ENCODE measurements at regions not wholly inside any gene's neighbourhood (a gene's known extent, or its start where the extent isn't known, plus 50 kb on each side); places are given as distances from the start of the nearest gene placed in this dataset.

GRCh38 chr5:39570403-39571027, 145.7 kb upstream of the DAB2 start:
- peak; percentile 10 for DNase-seq (ENCODE audit: extremely low spot score)
- ChIA-PET CTCF (interaction anchor here (0.9 to 1.2 kb wide), 3 partner anchors 22 to 354 kb away, joined by 3 to 4 read pairs (median 3); no protein-coding TSS in a partner anchor), POLR2A (no interaction called here)

GRCh38 chr5:39569857-39570256, 145.1 kb upstream of the DAB2 start:
- CTCF ChIA-PET: no interaction called here
- POLR2A ChIA-PET: no interaction called here
- TF ChIP-seq ZNF384 (IDR thresholded peaks at IDR 0.05) (no peak), ELF4 (IDR thresholded peaks at IDR 0.05) (no peak), BHLHE40 (IDR thresholded peaks at IDR 0.05; ENCODE audit: borderline replicate concordance) (no peak), L3MBTL2 (conservative IDR thresholded peaks at IDR 0.05) (no peak)
- DNase-seq (ENCODE audit: extremely low spot score): no peak

More at GRCh38 chr5:39570403-39571027, 145.7 kb upstream of the DAB2 start:
- TF ChIP-seq SP1 (IDR thresholded peaks at IDR 0.05) (no peak), TARDBP (IDR thresholded peaks at IDR 0.05) (no peak), ELF4 (IDR thresholded peaks at IDR 0.05) (no peak), ZNF384 (IDR thresholded peaks at IDR 0.05) (no peak), FOXA1 (IDR thresholded peaks at IDR 0.05) (no peak), NFRKB (IDR thresholded peaks at IDR 0.05) (no peak)

DNA sequence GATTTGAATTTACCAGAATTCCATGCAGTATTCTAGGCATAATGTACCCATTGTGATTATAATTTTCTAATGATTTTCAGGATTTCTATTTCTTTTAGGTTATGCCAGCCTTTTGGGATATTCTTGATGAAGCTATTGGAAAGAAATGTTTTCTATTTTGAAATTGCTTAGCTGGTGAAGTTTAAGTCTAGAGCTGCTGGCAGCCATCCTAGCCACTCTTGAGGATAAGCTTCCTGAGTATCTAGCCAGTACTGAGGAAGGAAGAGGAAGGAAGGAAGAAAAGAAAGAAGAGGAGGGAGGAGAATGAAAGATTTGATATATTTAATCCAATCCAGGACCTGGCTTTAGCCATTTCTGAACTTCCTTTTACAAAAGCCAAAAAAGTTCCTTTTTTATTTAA, 142.1 kb upstream of the DAB2 start:
- no peak for DNase-seq (ENCODE audit: extremely low spot score)
- ChIA-PET POLR2A (no interaction called here), CTCF (no interaction called here)

GRCh38 chr5:39566029-39566428, 141.2 kb upstream of the DAB2 start:
- POLR2A ChIA-PET: no interaction called here
- CTCF ChIA-PET: no interaction called here
- DNase-seq (ENCODE audit: extremely low spot score): no peak
- TF ChIP-seq ELF4 (IDR thresholded peaks at IDR 0.05) (no peak), CTBP1 (IDR thresholded peaks at IDR 0.05; ENCODE audit: borderline replicate concordance) (no peak), FOXA1 (IDR thresholded peaks at IDR 0.05) (no peak), ZNF384 (IDR thresholded peaks at IDR 0.05) (no peak), BHLHE40 (IDR thresholded peaks at IDR 0.05; ENCODE audit: borderline replicate concordance) (no peak)
- TF ChIP-seq, protein P1, sequence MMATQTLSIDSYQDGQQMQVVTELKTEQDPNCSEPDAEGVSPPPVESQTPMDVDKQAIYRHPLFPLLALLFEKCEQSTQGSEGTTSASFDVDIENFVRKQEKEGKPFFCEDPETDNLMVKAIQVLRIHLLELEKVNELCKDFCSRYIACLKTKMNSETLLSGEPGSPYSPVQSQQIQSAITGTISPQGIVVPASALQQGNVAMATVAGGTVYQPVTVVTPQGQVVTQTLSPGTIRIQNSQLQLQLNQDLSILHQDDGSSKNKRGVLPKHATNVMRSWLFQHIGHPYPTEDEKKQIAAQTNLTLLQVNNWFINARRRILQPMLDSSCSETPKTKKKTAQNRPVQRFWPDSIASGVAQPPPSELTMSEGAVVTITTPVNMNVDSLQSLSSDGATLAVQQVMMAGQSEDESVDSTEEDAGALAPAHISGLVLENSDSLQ (IDR thresholded peaks at IDR 0.05): no peak

More for the DNA sequence above, 142.1 kb upstream of the DAB2 start:
- no peak for TF ChIP-seq BHLHE40 (IDR thresholded peaks at IDR 0.05; ENCODE audit: borderline replicate concordance)
- TF ChIP-seq FOXM1 (IDR thresholded peaks at IDR 0.05; ENCODE audit: borderline replicate concordance): no peak
- no peak for TF ChIP-seq L3MBTL2 (conservative IDR thresholded peaks at IDR 0.05)
- TF ChIP-seq, protein P1 (IDR thresholded peaks at IDR 0.05): no peak
- no peak for TF ChIP-seq ZNF384 (IDR thresholded peaks at IDR 0.05)
- no peak for TF ChIP-seq SP1 (IDR thresholded peaks at IDR 0.05)
- TF ChIP-seq SUZ12 (IDR thresholded peaks at IDR 0.05): no peak
- no peak for TF ChIP-seq CTBP1 (IDR thresholded peaks at IDR 0.05; ENCODE audit: borderline replicate concordance)
- no peak for TF ChIP-seq NFRKB (IDR thresholded peaks at IDR 0.05)
- TF ChIP-seq FOXK2 (IDR thresholded peaks at IDR 0.05): no peak
- TF ChIP-seq LEF1 (IDR thresholded peaks at IDR 0.05; ENCODE audit: borderline replicate concordance): no peak

GRCh38 chr5:39561421-39561820, 136.6 kb upstream of the DAB2 start:
- POLR2A ChIA-PET: no interaction called here
- CTCF ChIA-PET: interaction anchor here (0.6 kb wide), 1 partner anchor 14 kb away, joined by 3 read pairs; no protein-coding TSS in a partner anchor
- DNase-seq (ENCODE audit: extremely low spot score): no peak
- TF ChIP-seq ELF4 (IDR thresholded peaks at IDR 0.05): no peak
- TF ChIP-seq ARNT (IDR thresholded peaks at IDR 0.05): no peak
- no peak for TF ChIP-seq BHLHE40 (IDR thresholded peaks at IDR 0.05; ENCODE audit: borderline replicate concordance)
- TF ChIP-seq, protein P1 (IDR thresholded peaks at IDR 0.05): no peak
- TF ChIP-seq SP1 (IDR thresholded peaks at IDR 0.05): no peak
- TF ChIP-seq L3MBTL2 (conservative IDR thresholded peaks at IDR 0.05): no peak
- no peak for TF ChIP-seq LEF1 (IDR thresholded peaks at IDR 0.05; ENCODE audit: borderline replicate concordance)
- TF ChIP-seq HDGF (IDR thresholded peaks at IDR 0.05; ENCODE audit: borderline replicate concordance): no peak
- TF ChIP-seq FOXA1 (IDR thresholded peaks at IDR 0.05): no peak
- TF ChIP-seq ZNF384 (IDR thresholded peaks at IDR 0.05): no peak

DNA sequence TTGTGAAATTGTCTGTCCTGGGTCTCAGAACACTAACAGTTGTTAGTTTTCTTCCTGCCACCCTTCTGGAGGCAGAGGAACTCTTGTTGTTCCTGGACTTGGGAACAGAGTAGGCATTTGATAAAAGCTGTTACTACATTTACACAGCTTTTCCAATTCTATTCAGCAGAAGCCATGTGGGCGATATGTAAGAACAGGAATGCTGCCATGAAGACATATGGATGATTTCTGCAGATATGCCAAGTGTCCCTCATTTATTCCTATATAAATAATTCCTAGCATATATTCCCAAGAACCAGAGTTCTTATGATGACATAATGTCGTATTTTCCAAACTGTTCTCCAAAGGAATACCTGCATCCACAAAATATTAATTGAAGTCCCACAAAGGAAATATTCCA, 135.9 kb upstream of the DAB2 start:
- CTCF ChIA-PET: no interaction called here
- POLR2A ChIA-PET: no interaction called here
- no peak for TF ChIP-seq SUZ12 (IDR thresholded peaks at IDR 0.05)
- TF ChIP-seq, protein P1 (IDR thresholded peaks at IDR 0.05): no peak
- no peak for TF ChIP-seq LEF1 (IDR thresholded peaks at IDR 0.05; ENCODE audit: borderline replicate concordance)
- no peak for TF ChIP-seq ARNT (IDR thresholded peaks at IDR 0.05)
- DNase-seq (ENCODE audit: extremely low spot score): no peak

GRCh38 chr5:39559923-39560322, 135.1 kb upstream of the DAB2 start:
- no peak for DNase-seq (ENCODE audit: extremely low spot score)
- ChIA-PET CTCF (no interaction called here), POLR2A (no interaction called here)
- TF ChIP-seq LEF1 (IDR thresholded peaks at IDR 0.05; ENCODE audit: borderline replicate concordance) (no peak), CTBP1 (IDR thresholded peaks at IDR 0.05; ENCODE audit: borderline replicate concordance) (no peak), FOXK2 (IDR thresholded peaks at IDR 0.05) (no peak), ELF4 (IDR thresholded peaks at IDR 0.05) (no peak), SUZ12 (IDR thresholded peaks at IDR 0.05) (no peak), SP1 (IDR thresholded peaks at IDR 0.05) (no peak), NFRKB (IDR thresholded peaks at IDR 0.05) (no peak), FOXM1 (IDR thresholded peaks at IDR 0.05; ENCODE audit: borderline replicate concordance) (no peak), ZNF384 (IDR thresholded peaks at IDR 0.05) (no peak)
